ENCODE measurements at regions not wholly inside any gene's neighbourhood (a gene's known extent, or its start where the extent isn't known, plus 50 kb on each side); places are given as distances from the start of the nearest gene placed in this dataset.

DNA sequence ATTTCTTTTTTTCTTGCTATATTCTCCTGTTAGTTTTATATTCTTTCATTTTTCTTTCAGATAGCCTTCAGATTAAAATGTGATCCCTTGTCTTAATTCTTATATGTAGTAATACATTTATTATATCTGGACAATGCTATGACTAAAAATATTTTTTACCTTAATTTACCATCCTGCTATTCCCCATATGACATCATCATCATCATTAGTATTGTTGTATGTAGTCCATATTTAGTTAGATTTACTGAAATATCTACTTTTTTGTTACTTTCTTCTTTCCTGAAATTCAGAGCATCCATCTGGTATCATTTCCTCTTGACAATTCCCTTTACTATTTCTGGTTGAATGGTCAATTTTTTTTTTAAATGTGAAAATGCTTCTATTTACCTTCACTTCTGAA is 951.6 kb upstream of the POU3F3 start:
- BruUV-seq (replicated peaks) = no TSS peak
- Mint-ChIP-seq H3K9me3 (ENCODE audit: unreplicated experiment) (no peaks in the 10 kb centered on the region), H3K36me3 (ENCODE audit: insufficient read depth, unreplicated experiment) (no peaks in the 10 kb centered on the region), H3K27ac (ENCODE audit: low read depth, unreplicated experiment) (no peak overlapping the region), H3K4me1 (ENCODE audit: insufficient read depth, unreplicated experiment) (no peaks in the 10 kb centered on the region), H3K27me3 (ENCODE audit: insufficient read depth, unreplicated experiment) (peaks cover 30% of the 10 kb centered on the region), H3K4me3 (ENCODE audit: unreplicated experiment) (no peak overlapping the region)
- intact Hi-C loops (cut with micrococcal nuclease) = no loop called here
- ChIA-PET POLR2A (interaction anchor here (1.2 kb wide), 1 partner anchor 9 kb away, joined by 3 read pairs; no protein-coding TSS in a partner anchor), CTCF (no interaction called here)
- TF ChIP-seq, protein P1, sequence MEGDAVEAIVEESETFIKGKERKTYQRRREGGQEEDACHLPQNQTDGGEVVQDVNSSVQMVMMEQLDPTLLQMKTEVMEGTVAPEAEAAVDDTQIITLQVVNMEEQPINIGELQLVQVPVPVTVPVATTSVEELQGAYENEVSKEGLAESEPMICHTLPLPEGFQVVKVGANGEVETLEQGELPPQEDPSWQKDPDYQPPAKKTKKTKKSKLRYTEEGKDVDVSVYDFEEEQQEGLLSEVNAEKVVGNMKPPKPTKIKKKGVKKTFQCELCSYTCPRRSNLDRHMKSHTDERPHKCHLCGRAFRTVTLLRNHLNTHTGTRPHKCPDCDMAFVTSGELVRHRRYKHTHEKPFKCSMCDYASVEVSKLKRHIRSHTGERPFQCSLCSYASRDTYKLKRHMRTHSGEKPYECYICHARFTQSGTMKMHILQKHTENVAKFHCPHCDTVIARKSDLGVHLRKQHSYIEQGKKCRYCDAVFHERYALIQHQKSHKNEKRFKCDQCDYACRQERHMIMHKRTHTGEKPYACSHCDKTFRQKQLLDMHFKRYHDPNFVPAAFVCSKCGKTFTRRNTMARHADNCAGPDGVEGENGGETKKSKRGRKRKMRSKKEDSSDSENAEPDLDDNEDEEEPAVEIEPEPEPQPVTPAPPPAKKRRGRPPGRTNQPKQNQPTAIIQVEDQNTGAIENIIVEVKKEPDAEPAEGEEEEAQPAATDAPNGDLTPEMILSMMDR (IDR thresholded peaks at IDR 0.05; ENCODE audit: unreplicated experiment) = no peak
- no peak for DNase-seq (ENCODE audit: unreplicated experiment)

- no peak overlapping the region for H3K27ac Mint-ChIP-seq (ENCODE audit: low read depth, unreplicated experiment)
Measured at GRCh38 chr2:103921161-103921560, 932.8 kb upstream of the POU3F3 start.

GRCh38 chr2:103942199-103942598 is 911.7 kb upstream of the POU3F3 start:
- H3K9me3 Mint-ChIP-seq (ENCODE audit: unreplicated experiment) = no peaks in the 10 kb centered on the region
- no peaks in the 10 kb centered on the region for H3K36me3 Mint-ChIP-seq (ENCODE audit: insufficient read depth, unreplicated experiment)
- no peak overlapping the region for H3K27ac Mint-ChIP-seq (ENCODE audit: low read depth, unreplicated experiment)
- POLR2A ChIA-PET = no interaction called here
- no peaks in the 10 kb centered on the region for H3K4me1 Mint-ChIP-seq (ENCODE audit: insufficient read depth, unreplicated experiment)
- no peak overlapping the region for H3K4me3 Mint-ChIP-seq (ENCODE audit: unreplicated experiment)
- CTCF ChIA-PET = no interaction called here
- peaks cover 14% of the 10 kb centered on the region for H3K27me3 Mint-ChIP-seq (ENCODE audit: insufficient read depth, unreplicated experiment)
- TF ChIP-seq, protein P1 (IDR thresholded peaks at IDR 0.05; ENCODE audit: unreplicated experiment) = no peak
- BruUV-seq (replicated peaks) = no TSS peak
- intact Hi-C loops (cut with micrococcal nuclease) = no loop called here
- DNase-seq (ENCODE audit: unreplicated experiment) = no peak

More at GRCh38 chr2:103921161-103921560, 932.8 kb upstream of the POU3F3 start:
- intact Hi-C loops (cut with micrococcal nuclease) = no loop called here
- H3K9me3 Mint-ChIP-seq (ENCODE audit: unreplicated experiment) = no peaks in the 10 kb centered on the region
- H3K4me3 Mint-ChIP-seq (ENCODE audit: unreplicated experiment) = no peak overlapping the region
- TF ChIP-seq, protein P1 (IDR thresholded peaks at IDR 0.05; ENCODE audit: unreplicated experiment) = no peak
- no peaks in the 10 kb centered on the region for H3K4me1 Mint-ChIP-seq (ENCODE audit: insufficient read depth, unreplicated experiment)
- peaks cover 58% of the 10 kb centered on the region for H3K27me3 Mint-ChIP-seq (ENCODE audit: insufficient read depth, unreplicated experiment)
- CTCF ChIA-PET = interaction anchor here (0.5 to 0.6 kb wide), 2 partner anchors 300 to 1035 kb away, joined by 3 to 7 read pairs; no protein-coding TSS in a partner anchor
- H3K36me3 Mint-ChIP-seq (ENCODE audit: insufficient read depth, unreplicated experiment) = no peaks in the 10 kb centered on the region
- no peak for DNase-seq (ENCODE audit: unreplicated experiment)
- POLR2A ChIA-PET = interaction anchor here (0.6 kb wide), 1 partner anchor 520 kb away, joined by 3 read pairs; no protein-coding TSS in a partner anchor
- BruUV-seq (replicated peaks) = no TSS peak

DNA sequence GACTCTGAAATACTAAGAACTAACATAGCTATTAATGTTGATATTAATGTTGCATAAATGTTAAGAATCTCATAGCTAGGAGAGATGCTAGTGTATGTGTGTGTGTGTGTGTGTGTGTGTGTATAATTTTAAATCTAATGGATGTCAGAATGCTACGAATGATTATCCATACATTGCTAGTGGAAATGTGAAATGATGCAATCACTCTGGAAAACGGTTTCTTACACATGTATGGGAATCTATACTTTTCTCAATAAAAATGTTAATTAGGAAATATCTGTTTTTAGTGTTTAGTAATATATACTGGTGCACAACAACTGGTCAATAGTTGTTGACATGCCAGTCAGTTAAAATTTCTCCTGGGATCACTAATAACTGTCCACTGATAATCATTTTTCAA is 908.8 kb upstream of the POU3F3 start:
- no peak for DNase-seq (ENCODE audit: unreplicated experiment)
- ChIA-PET POLR2A (no interaction called here), CTCF (interaction anchor here (0.5 to 1.6 kb wide), 2 partner anchors 14 to 41 kb away, joined by 3 to 8 read pairs; no protein-coding TSS in a partner anchor)
- Mint-ChIP-seq H3K36me3 (ENCODE audit: insufficient read depth, unreplicated experiment) (no peaks in the 10 kb centered on the region), H3K9me3 (ENCODE audit: unreplicated experiment) (no peaks in the 10 kb centered on the region), H3K27me3 (ENCODE audit: insufficient read depth, unreplicated experiment) (peaks cover 27% of the 10 kb centered on the region), H3K4me3 (ENCODE audit: unreplicated experiment) (no peak overlapping the region), H3K4me1 (ENCODE audit: insufficient read depth, unreplicated experiment) (no peaks in the 10 kb centered on the region), H3K27ac (ENCODE audit: low read depth, unreplicated experiment) (no peak overlapping the region)
- intact Hi-C loops (cut with micrococcal nuclease) = no loop called here
- no TSS peak for BruUV-seq (replicated peaks)
- TF ChIP-seq, protein P1 (IDR thresholded peaks at IDR 0.05; ENCODE audit: unreplicated experiment) = no peak
